Large intestine (tissue), 3 donors: ENCODE measurements at regions not wholly inside any gene's neighbourhood (a gene's known extent, or its start where the extent isn't known, plus 50 kb on each side); places are given as distances from the start of the nearest gene placed in this dataset.

ENCODE experiments used
- DNase-seq, 2 donors: peaks; one replicate each; pipeline versions ENCODE4 v3.0.0 to v3.0.0-alpha.2; 2013
- H3K27ac ChIP-seq: one replicate; pipeline ENCODE4 v1.5.1; 2013; ENCODE audit warnings: low read length
- H3K27me3 ChIP-seq: 2 replicates; pipeline ENCODE4 v1.6.1; 2013; ENCODE audit warnings: low read length; ENCODE audit not compliant: control insufficient read depth, insufficient read depth
- H3K36me3 ChIP-seq: 2 replicates; pipeline ENCODE4 v1.6.1; 2013; ENCODE audit warnings: low read length; ENCODE audit not compliant: control insufficient read depth, insufficient read depth
- H3K4me1 ChIP-seq: one replicate; pipeline ENCODE4 v1.6.1; 2013; ENCODE audit warnings: low read length; ENCODE audit not compliant: control insufficient read depth, insufficient read depth
- H3K4me3 ChIP-seq: one replicate; pipeline ENCODE4 v1.5.1; 2013; ENCODE audit warnings: low read length
- H3K9me3 ChIP-seq: one replicate; pipeline ENCODE4 v1.6.1; 2013; ENCODE audit warnings: mild to moderate bottlenecking, low read depth, low read length, moderate library complexity; ENCODE audit not compliant: control insufficient read depth
- WGBS: methylation state at CpG from one replicate; pipeline ENCODE4 v1.1.5; 2013; ENCODE audit warnings: low lambda C conversion rate; ENCODE audit not compliant: insufficient coverage; 5-methylcytosine and 5-hydroxymethylcytosine counted together

- Histone ChIP-seq H3K27ac (no peak overlapping the region), H3K4me1 (no peaks in the 10 kb centered on the region), H3K27me3 (no peaks in the 10 kb centered on the region), H3K36me3 (no peaks in the 10 kb centered on the region), H3K4me3 (no peak overlapping the region), H3K9me3 (no peaks in the 10 kb centered on the region)
- DNase-seq = no peak
- WGBS = no CpG with 5 or more reads among the region's 5 CpGs
Observed at GRCh38 chr20:19113343-19113930, 99.0 kb upstream of the SLC24A3 start.

- Histone ChIP-seq H3K27me3 (no peaks in the 10 kb centered on the region), H3K4me1 (no peaks in the 10 kb centered on the region), H3K9me3 (no peaks in the 10 kb centered on the region), H3K36me3 (no peaks in the 10 kb centered on the region), H3K4me3 (no peak overlapping the region), H3K27ac (no peak overlapping the region)
- WGBS = 82% methylated on average over 2 of the region's 2 CpGs
- no peak for DNase-seq
Observed at GRCh38 chr20:19114410-19114809, 98.0 kb upstream of the SLC24A3 start.

- H3K27me3 ChIP-seq = no peaks in the 10 kb centered on the region
- no CpG with 5 or more reads among the region's 6 CpGs for WGBS
Observed at GRCh38 chr20:19115581-19115980, 96.9 kb upstream of the SLC24A3 start.

GRCh38 chr20:19120011-19120410 lies 92.4 kb upstream of the SLC24A3 start:
- peaks cover 15% of the 10 kb centered on the region for H3K4me1 ChIP-seq
- no peak overlapping the region for H3K27ac ChIP-seq
- H3K9me3 ChIP-seq = no peaks in the 10 kb centered on the region
- no peaks in the 10 kb centered on the region for H3K36me3 ChIP-seq
- H3K27me3 ChIP-seq = no peaks in the 10 kb centered on the region
- DNase-seq = no peak
- H3K4me3 ChIP-seq = no peak overlapping the region
- WGBS = no CpG with 5 or more reads among the region's 9 CpGs

More at GRCh38 chr20:19115581-19115980, 96.9 kb upstream of the SLC24A3 start:
- H3K36me3 ChIP-seq = no peaks in the 10 kb centered on the region
- no peak for DNase-seq
- no peak overlapping the region for H3K27ac ChIP-seq
- H3K4me1 ChIP-seq = no peaks in the 10 kb centered on the region
- H3K4me3 ChIP-seq = no peak overlapping the region
- no peaks in the 10 kb centered on the region for H3K9me3 ChIP-seq

GRCh38 chr20:19120569-19120968 lies 91.9 kb upstream of the SLC24A3 start:
- Histone ChIP-seq H3K27ac (no peak overlapping the region), H3K27me3 (no peaks in the 10 kb centered on the region), H3K4me3 (no peak overlapping the region), H3K9me3 (no peaks in the 10 kb centered on the region), H3K4me1 (peaks cover 15% of the 10 kb centered on the region), H3K36me3 (no peaks in the 10 kb centered on the region)
- WGBS = 80% methylated on average over 2 of the region's 4 CpGs
- no peak for DNase-seq

GRCh38 chr20:19121463-19121862 lies 91.0 kb upstream of the SLC24A3 start:
- peak; percentile 48 to 78 for DNase-seq
- Histone ChIP-seq H3K4me1 (peaks cover 15% of the 10 kb centered on the region), H3K27me3 (no peaks in the 10 kb centered on the region), H3K9me3 (no peaks in the 10 kb centered on the region), H3K27ac (peak overlapping the region; percentile 20), H3K4me3 (no peak overlapping the region), H3K36me3 (no peaks in the 10 kb centered on the region)
- WGBS = no CpG with 5 or more reads among the region's 3 CpGs

- Histone ChIP-seq H3K4me3 (no peak overlapping the region), H3K27ac (no peak overlapping the region)
- no peak for DNase-seq
Observed at GRCh38 chr20:19121916-19122315, 90.5 kb upstream of the SLC24A3 start.

GRCh38 chr20:19122395-19122794 lies 90.0 kb upstream of the SLC24A3 start:
- H3K27me3 ChIP-seq = no peaks in the 10 kb centered on the region
- no peaks in the 10 kb centered on the region for H3K36me3 ChIP-seq
- H3K4me3 ChIP-seq = no peak overlapping the region
- H3K4me1 ChIP-seq = peaks cover 15% of the 10 kb centered on the region
- no peak overlapping the region for H3K27ac ChIP-seq
- DNase-seq = peak in 1 of 2 donors; percentile 24
- no peaks in the 10 kb centered on the region for H3K9me3 ChIP-seq

More at GRCh38 chr20:19121916-19122315, 90.5 kb upstream of the SLC24A3 start:
- no peaks in the 10 kb centered on the region for H3K36me3 ChIP-seq
- H3K27me3 ChIP-seq = no peaks in the 10 kb centered on the region
- peaks cover 15% of the 10 kb centered on the region for H3K4me1 ChIP-seq
- H3K9me3 ChIP-seq = no peaks in the 10 kb centered on the region

- Histone ChIP-seq H3K4me1 (peaks cover 24% of the 10 kb centered on the region), H3K27me3 (no peaks in the 10 kb centered on the region), H3K27ac (no peak overlapping the region), H3K36me3 (no peaks in the 10 kb centered on the region), H3K4me3 (no peak overlapping the region), H3K9me3 (no peaks in the 10 kb centered on the region)
- WGBS = no CpG with 5 or more reads among the region's 1 CpG
- no peak for DNase-seq
Observed at GRCh38 chr20:19125508-19125907, 86.9 kb upstream of the SLC24A3 start.

- no CpG with 5 or more reads among the region's 1 CpG for WGBS
- H3K4me3 ChIP-seq = no peak overlapping the region
- H3K27ac ChIP-seq = peak overlapping the region; percentile 46
- DNase-seq = no peak
- H3K27me3 ChIP-seq = no peaks in the 10 kb centered on the region
- peaks cover 12% of the 10 kb centered on the region for H3K4me1 ChIP-seq
- H3K9me3 ChIP-seq = no peaks in the 10 kb centered on the region
- no peaks in the 10 kb centered on the region for H3K36me3 ChIP-seq
Observed at GRCh38 chr20:19129306-19129705, 83.1 kb upstream of the SLC24A3 start.

GRCh38 chr20:19129976-19130612 lies 82.3 kb upstream of the SLC24A3 start:
- Histone ChIP-seq H3K27ac (peak overlapping the region; percentile 46), H3K27me3 (no peaks in the 10 kb centered on the region), H3K4me3 (no peak overlapping the region), H3K36me3 (no peaks in the 10 kb centered on the region), H3K4me1 (peaks cover 12% of the 10 kb centered on the region), H3K9me3 (no peaks in the 10 kb centered on the region)
- peak; percentile 79 to 89 for DNase-seq
- WGBS = no CpG with 5 or more reads among the region's 5 CpGs
